Glutamatergic neuron (in vitro differentiated cells): ENCODE measurements at regions not wholly inside any gene's neighbourhood (a gene's known extent, or its start where the extent isn't known, plus 50 kb on each side); places are given as distances from the start of the nearest gene placed in this dataset.
"Not testable (repeated sequence)": the region's sequence is repeated elsewhere in the genome, so short reads cannot be mapped to it uniquely, and the experiment has no call there.

ENCODE experiments used
- DNase-seq: peaks from one replicate; pipeline ENCODE4 v3.0.0; 2022
- H3K27ac Mint-ChIP-seq: one replicate; pipeline ENCODE4 v1.8.0; 2020; ENCODE audit warnings: mild to moderate bottlenecking, mixed read lengths, inconsistent platforms; ENCODE audit not compliant: unreplicated experiment
- H3K27me3 Mint-ChIP-seq: one replicate; pipeline ENCODE4 v1.8.0; 2020; ENCODE audit warnings: mild to moderate bottlenecking, moderate library complexity, mixed read lengths, inconsistent platforms; ENCODE audit not compliant: unreplicated experiment
- H3K36me3 Mint-ChIP-seq: one replicate; pipeline ENCODE4 v1.8.0; 2020; ENCODE audit warnings: mild to moderate bottlenecking, mixed read lengths, inconsistent platforms; ENCODE audit not compliant: unreplicated experiment
- H3K4me1 Mint-ChIP-seq: one replicate; pipeline ENCODE4 v1.8.0; 2020; ENCODE audit warnings: mild to moderate bottlenecking, low read depth, mixed read lengths, inconsistent platforms; ENCODE audit not compliant: unreplicated experiment
- H3K4me3 Mint-ChIP-seq: one replicate; pipeline ENCODE4 v1.8.0; 2020; ENCODE audit warnings: mild to moderate bottlenecking, mixed read lengths, inconsistent platforms; ENCODE audit not compliant: unreplicated experiment
- H3K9me3 Mint-ChIP-seq: one replicate; pipeline ENCODE4 v1.8.0; 2020; ENCODE audit warnings: mild to moderate bottlenecking, moderate library complexity, mixed read lengths, inconsistent platforms; ENCODE audit not compliant: unreplicated experiment
- CTCF ChIP-seq: fragments of 200-600 bp; sonication (generic); IDR thresholded peaks from one replicate; pipeline ENCODE4 v1.5.0; 2021; ENCODE audit not compliant: partially characterized antibody, unreplicated experiment

- no peak for DNase-seq
- Mint-ChIP-seq H3K27me3 (no peaks in the 10 kb centered on the region), H3K27ac (no peak overlapping the region), H3K4me1 (peaks cover 32% of the 10 kb centered on the region), H3K4me3 (no peak overlapping the region), H3K9me3 (no peaks in the 10 kb centered on the region), H3K36me3 (no peaks in the 10 kb centered on the region)
- no peak for TF ChIP-seq CTCF
Observed at GRCh38 chr2:163045830-163046229, 207.3 kb upstream of the KCNH7 start.

GRCh38 chr2:163044114-163044513, 205.5 kb upstream of the KCNH7 start:
- H3K4me3 Mint-ChIP-seq: no peak overlapping the region
- no peaks in the 10 kb centered on the region for H3K36me3 Mint-ChIP-seq
- no peaks in the 10 kb centered on the region for H3K27me3 Mint-ChIP-seq
- no peaks in the 10 kb centered on the region for H3K9me3 Mint-ChIP-seq
- peaks cover 30% of the 10 kb centered on the region for H3K4me1 Mint-ChIP-seq
- TF ChIP-seq CTCF: no peak
- DNase-seq: peak; percentile 14
- peak overlapping the region; percentile 73 for H3K27ac Mint-ChIP-seq

- no peak for TF ChIP-seq CTCF
- H3K9me3 Mint-ChIP-seq: no peaks in the 10 kb centered on the region
- H3K4me3 Mint-ChIP-seq: no peak overlapping the region
- H3K4me1 Mint-ChIP-seq: peaks cover 32% of the 10 kb centered on the region
- H3K27me3 Mint-ChIP-seq: no peaks in the 10 kb centered on the region
- DNase-seq: no peak
- H3K27ac Mint-ChIP-seq: no peak overlapping the region
- no peaks in the 10 kb centered on the region for H3K36me3 Mint-ChIP-seq
Observed at GRCh38 chr2:163043201-163043600, 204.6 kb upstream of the KCNH7 start.

- no peak for DNase-seq
- peaks cover 2% of the 10 kb centered on the region for H3K9me3 Mint-ChIP-seq
- no peak for TF ChIP-seq CTCF
- H3K27ac Mint-ChIP-seq: no peak overlapping the region
- H3K4me1 Mint-ChIP-seq: peaks cover 26% of the 10 kb centered on the region
- H3K4me3 Mint-ChIP-seq: no peak overlapping the region
- H3K36me3 Mint-ChIP-seq: no peaks in the 10 kb centered on the region
- no peaks in the 10 kb centered on the region for H3K27me3 Mint-ChIP-seq
Observed at GRCh38 chr2:163039266-163039665, 200.7 kb upstream of the KCNH7 start.

- H3K36me3 Mint-ChIP-seq: no peaks in the 10 kb centered on the region
Observed at GRCh38 chr2:163028807-163029206, 190.2 kb upstream of the KCNH7 start.

GRCh38 chr2:163026136-163026775, 187.7 kb upstream of the KCNH7 start:
- H3K27me3 Mint-ChIP-seq, H3K4me1 Mint-ChIP-seq, H3K9me3 Mint-ChIP-seq, H3K36me3 Mint-ChIP-seq, H3K27ac Mint-ChIP-seq, DNase-seq, H3K4me3 Mint-ChIP-seq: not testable (repeated sequence)

More at GRCh38 chr2:163028807-163029206, 190.2 kb upstream of the KCNH7 start:
- no peak for DNase-seq
- no peaks in the 10 kb centered on the region for H3K9me3 Mint-ChIP-seq
- H3K27ac Mint-ChIP-seq: no peak overlapping the region
- no peaks in the 10 kb centered on the region for H3K27me3 Mint-ChIP-seq
- no peaks in the 10 kb centered on the region for H3K4me1 Mint-ChIP-seq
- no peak for TF ChIP-seq CTCF
- H3K4me3 Mint-ChIP-seq: no peak overlapping the region

GRCh38 chr2:163016882-163017281, 178.3 kb upstream of the KCNH7 start:
- not testable (repeated sequence) for H3K9me3 Mint-ChIP-seq, H3K27me3 Mint-ChIP-seq, H3K27ac Mint-ChIP-seq, H3K4me3 Mint-ChIP-seq, DNase-seq, H3K4me1 Mint-ChIP-seq
- peaks cover 13% of the 10 kb centered on the region for H3K36me3 Mint-ChIP-seq
